ENCODE measurements at regions not wholly inside any gene's neighbourhood (a gene's known extent, or its start where the extent isn't known, plus 50 kb on each side); places are given as distances from the start of the nearest gene placed in this dataset.
A peak's percentile ranks its signal among the peaks of the same experiment; 100 is the strongest.

GRCh38 chr21:43291347-43291950 lies 122.6 kb downstream of the CRYAA start:
- DNase-seq (ENCODE audit: low spot score) (no peak), ATAC-seq (no peak)
- ChIA-PET CTCF (no interaction called here), POLR2A (no interaction called here)
- Mint-ChIP-seq H3K27ac (no peak overlapping the region), H3K36me3 (no peaks in the 10 kb centered on the region), H3K4me1 (no peaks in the 10 kb centered on the region), H3K4me3 (no peak overlapping the region), H3K9me3 (peaks cover 7% of the 10 kb centered on the region), H3K27me3 (ENCODE audit: low read depth) (no peaks in the 10 kb centered on the region; the same call in 1 of the 2 replicates)
- TF ChIP-seq E2F1 (CRISPR knock-in tag; IDR thresholded peaks at IDR 0.05), result no peak
- TF ChIP-seq TP53 (CRISPR knock-in tag; IDR thresholded peaks at IDR 0.05), result no peak
- TF ChIP-seq ZNF396 (CRISPR knock-in tag; IDR thresholded peaks at IDR 0.05; ENCODE audit: borderline replicate concordance), result no peak
- TF ChIP-seq NFE2L1 (CRISPR knock-in tag; IDR thresholded peaks at IDR 0.05), result no peak
- TF ChIP-seq ELF4 (CRISPR knock-in tag; IDR thresholded peaks at IDR 0.05; ENCODE audit: low read depth), result no peak
- no peak for TF ChIP-seq NR3C1 (CRISPR knock-in tag; conservative IDR thresholded peaks at IDR 0.05; ENCODE audit: low read depth)
- no peak for TF ChIP-seq GTF2I (CRISPR knock-in tag; conservative IDR thresholded peaks at IDR 0.05)
- TF ChIP-seq ETV6 (CRISPR knock-in tag; IDR thresholded peaks at IDR 0.05), result no peak
- no peak for TF ChIP-seq ATF1 (CRISPR knock-in tag; IDR thresholded peaks at IDR 0.05)

GRCh38 chr21:43290421-43291346 lies 121.9 kb downstream of the CRYAA start:
- no peak for ATAC-seq
- Mint-ChIP-seq H3K4me3 (no peak overlapping the region), H3K36me3 (no peaks in the 10 kb centered on the region), H3K27ac (no peak overlapping the region), H3K4me1 (no peaks in the 10 kb centered on the region), H3K9me3 (peaks cover 5% of the 10 kb centered on the region), H3K27me3 (ENCODE audit: low read depth) (no peaks in the 10 kb centered on the region; the same call in 1 of the 2 replicates)
- POLR2A ChIA-PET, result no interaction called here
- TF ChIP-seq IRF1 (CRISPR knock-in tag; IDR thresholded peaks at IDR 0.05), result no peak
- no peak for TF ChIP-seq ETV6 (CRISPR knock-in tag; IDR thresholded peaks at IDR 0.05)
- no peak for TF ChIP-seq JUN (CRISPR knock-in tag; IDR thresholded peaks at IDR 0.05)
- no peak for TF ChIP-seq GTF2I (CRISPR knock-in tag; conservative IDR thresholded peaks at IDR 0.05)
- no peak for TF ChIP-seq TEAD4 (CRISPR knock-in tag; IDR thresholded peaks at IDR 0.05)
- TF ChIP-seq MLX (CRISPR knock-in tag; IDR thresholded peaks at IDR 0.05), result no peak
- TF ChIP-seq TCF7 (CRISPR knock-in tag; IDR thresholded peaks at IDR 0.05; ENCODE audit: low read depth), result no peak
- no peak for TF ChIP-seq SMAD3 (CRISPR knock-in tag; IDR thresholded peaks at IDR 0.05; ENCODE audit: borderline replicate concordance)
- TF ChIP-seq NFE2L1 (CRISPR knock-in tag; IDR thresholded peaks at IDR 0.05), result no peak
- no peak for TF ChIP-seq ESRRA (CRISPR knock-in tag; IDR thresholded peaks at IDR 0.05; ENCODE audit: borderline replicate concordance)
- TF ChIP-seq CDX4 (CRISPR knock-in tag; IDR thresholded peaks at IDR 0.05; ENCODE audit: borderline replicate concordance), result no peak
- no peak for TF ChIP-seq FOXJ3 (CRISPR knock-in tag; IDR thresholded peaks at IDR 0.05; ENCODE audit: borderline replicate concordance)
- no peak for TF ChIP-seq IRF2 (CRISPR knock-in tag; IDR thresholded peaks at IDR 0.05; ENCODE audit: borderline replicate concordance, low read depth)
- TF ChIP-seq E2F1 (CRISPR knock-in tag; IDR thresholded peaks at IDR 0.05), result no peak
- no peak for TF ChIP-seq ZNF317 (CRISPR knock-in tag; IDR thresholded peaks at IDR 0.05; ENCODE audit: borderline replicate concordance, low read depth)
- no peak for TF ChIP-seq ZNF281 (CRISPR knock-in tag; IDR thresholded peaks at IDR 0.05)
- TF ChIP-seq CTCF (IDR thresholded peaks at IDR 0.05), result no peak
- TF ChIP-seq MAX (CRISPR knock-in tag; IDR thresholded peaks at IDR 0.05), result no peak
- TF ChIP-seq NR3C1 (CRISPR knock-in tag; conservative IDR thresholded peaks at IDR 0.05; ENCODE audit: low read depth), result no peak
- DNase-seq (ENCODE audit: low spot score), result peak; percentile 16
- CTCF ChIA-PET, result no interaction called here

All from WTC11 (cell line).